Hematopoietic multipotent progenitor cell treated with erythropoietin and hydrocortisone succinate and interleukin-3 and kit ligand, for 8 days (in vitro differentiated cells): ENCODE measurements at regions not wholly inside any gene's neighbourhood (a gene's known extent, or its start where the extent isn't known, plus 50 kb on each side); places are given as distances from the start of the nearest gene placed in this dataset.

ENCODE experiments used
- DNase-seq: peaks from one replicate; pipeline ENCODE4 v3.0.0-alpha.2; 2015

DNA sequence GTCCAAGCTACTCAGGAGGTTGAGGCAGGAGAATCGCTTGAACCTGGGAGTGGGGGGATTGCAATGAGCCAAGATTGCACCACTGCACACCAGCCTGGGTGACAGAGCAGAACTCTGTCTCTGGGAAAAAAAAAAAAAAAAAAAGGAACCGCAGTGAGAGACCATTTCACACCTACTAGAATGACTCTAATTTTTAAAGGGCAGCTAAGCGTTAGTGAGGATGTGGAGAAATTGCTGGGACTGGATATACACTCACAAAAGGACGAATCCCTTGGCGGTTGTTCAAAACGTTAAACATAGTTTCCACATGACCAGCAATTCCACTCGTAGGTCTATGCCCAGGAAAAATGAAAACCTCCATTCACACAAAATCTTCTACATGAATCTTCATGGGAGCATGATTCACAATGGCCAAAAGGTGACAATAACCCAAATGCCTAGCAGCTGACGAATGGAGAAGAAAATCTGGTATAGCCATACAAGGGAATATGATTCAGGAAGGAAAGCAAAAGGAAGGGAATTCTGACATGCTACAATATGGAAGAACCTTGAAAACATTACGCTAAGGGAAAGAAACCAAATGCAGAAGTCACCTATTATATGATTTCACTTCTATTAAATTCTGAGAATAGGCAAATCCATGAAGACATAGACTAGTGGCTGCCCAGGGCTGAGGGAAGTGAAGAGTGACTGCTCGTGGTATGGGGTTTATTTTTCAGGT lies 127.0 kb downstream of the CHSY1 start:
- DNase-seq = no peak

DNA sequence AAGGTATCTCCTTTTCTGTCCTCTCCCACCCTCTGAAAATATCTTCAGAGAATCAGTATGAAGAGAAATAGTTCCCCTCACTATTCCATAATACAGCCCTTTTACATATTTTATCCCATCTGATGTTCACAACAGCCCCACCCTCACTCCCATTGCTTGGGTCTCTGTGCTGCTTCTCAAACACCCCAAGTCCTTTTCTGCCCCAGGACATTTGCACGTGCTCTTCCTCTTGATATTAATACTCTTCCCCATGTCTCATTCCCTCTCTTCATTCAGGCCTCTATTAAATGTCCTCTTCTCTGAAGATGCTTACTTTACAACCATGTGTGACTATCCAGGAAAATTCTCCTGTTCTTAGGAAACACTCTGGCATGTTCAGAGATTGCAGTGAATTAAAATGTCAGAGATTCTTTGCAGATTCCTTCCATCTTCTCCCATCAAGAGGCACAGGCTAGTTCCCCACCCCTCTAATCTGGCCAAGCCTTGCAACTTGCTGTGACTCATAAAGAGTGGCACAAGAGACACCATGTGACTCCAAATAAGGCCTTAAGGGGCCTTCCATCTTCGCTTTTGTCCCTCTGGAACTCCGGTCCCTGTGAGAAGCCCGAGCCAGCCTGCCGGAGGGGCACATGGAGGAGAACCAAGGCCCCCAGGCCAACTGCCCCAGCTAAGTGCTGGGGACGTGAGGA lies 128.5 kb downstream of the CHSY1 start:
- DNase-seq = no peak

DNA sequence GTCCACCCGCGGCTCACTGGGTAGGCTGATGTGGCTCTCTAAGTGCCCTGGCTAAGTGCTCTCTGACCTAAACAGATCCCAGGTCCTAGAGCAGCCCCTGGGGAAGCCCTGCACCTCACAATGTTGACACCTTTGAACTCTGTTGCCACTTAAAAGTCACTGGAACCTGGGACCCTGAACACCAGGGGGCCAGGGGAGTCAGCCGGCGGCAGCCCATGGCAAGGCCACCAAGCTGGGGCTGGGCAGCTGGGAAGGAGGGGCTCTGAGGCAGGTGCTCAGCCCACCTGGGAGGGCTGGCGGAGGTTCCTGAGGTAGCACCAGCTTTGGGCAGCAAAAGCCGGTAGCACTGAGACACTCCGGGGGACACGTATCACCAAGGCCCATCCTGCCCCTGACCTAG lies 129.0 kb downstream of the CHSY1 start:
- DNase-seq = no peak

DNA sequence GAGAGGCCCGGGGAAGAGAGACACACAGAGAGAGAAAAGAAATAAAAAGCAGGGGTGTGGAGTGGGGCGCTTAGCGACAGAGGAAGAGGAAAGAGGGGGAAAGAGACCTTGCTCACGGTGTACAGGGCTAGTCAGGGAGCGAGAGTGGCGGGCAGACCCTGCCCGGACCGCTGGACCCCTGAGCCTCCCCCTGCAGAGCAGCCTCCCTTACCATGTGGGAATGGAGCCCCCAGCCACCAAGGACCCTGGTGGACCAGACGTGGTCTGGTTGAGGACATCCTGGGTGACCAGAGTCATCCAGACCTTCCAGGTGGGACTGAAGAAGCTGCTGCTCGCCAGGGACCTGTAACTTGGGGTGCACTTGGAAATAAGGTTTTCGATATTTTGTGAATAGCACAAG lies 129.6 kb downstream of the CHSY1 start:
- no peak for DNase-seq

DNA sequence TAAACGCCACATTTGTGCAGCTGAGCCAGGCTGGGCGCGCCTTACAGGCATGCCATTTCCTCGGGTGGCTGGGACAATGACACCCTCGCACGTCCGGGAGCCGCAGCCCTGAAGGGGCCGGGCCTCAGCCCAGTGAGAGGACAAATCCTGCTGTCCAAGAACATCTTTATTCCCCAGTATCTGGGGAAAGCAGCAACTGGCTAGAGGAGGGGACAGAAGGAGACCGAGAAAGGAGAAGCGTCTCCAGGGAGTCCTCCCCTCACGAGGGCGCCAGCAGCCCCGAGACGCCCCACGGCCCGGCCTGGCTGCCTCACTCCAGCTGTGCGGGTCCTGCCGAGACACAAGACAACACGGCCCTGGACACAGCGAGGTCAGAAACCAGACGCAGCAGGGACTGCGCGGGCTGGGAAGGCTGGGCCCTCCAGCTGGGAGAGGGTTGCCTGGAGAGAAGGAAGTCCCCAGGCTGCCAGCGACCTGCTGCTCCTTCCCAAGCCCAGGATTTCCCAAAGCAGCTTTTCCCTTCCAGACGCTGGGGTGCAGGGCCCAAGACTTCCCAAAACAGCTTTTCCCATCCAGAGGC lies 130.2 kb downstream of the CHSY1 start:
- DNase-seq = peak; percentile 54

DNA sequence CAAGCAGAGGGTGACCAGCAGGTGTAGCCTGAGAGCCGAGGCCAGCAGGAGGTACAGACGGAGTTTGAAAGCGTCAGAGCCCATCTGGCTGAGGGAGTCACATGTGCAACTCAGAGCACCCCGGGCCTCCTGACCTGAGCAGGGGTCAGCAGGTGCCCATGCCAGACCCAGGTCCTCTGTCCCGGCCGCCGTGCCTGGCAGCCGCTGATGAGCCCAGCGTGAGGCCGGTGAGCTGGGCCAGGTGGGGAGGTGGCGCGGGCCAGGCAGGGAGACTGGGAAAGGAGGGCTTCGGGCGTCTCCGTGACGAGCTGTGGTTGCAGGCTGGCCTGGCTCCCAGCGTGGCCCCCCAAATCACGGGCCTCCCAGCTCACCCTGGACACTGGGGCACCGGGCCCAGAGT lies 130.9 kb downstream of the CHSY1 start:
- no peak for DNase-seq

DNA sequence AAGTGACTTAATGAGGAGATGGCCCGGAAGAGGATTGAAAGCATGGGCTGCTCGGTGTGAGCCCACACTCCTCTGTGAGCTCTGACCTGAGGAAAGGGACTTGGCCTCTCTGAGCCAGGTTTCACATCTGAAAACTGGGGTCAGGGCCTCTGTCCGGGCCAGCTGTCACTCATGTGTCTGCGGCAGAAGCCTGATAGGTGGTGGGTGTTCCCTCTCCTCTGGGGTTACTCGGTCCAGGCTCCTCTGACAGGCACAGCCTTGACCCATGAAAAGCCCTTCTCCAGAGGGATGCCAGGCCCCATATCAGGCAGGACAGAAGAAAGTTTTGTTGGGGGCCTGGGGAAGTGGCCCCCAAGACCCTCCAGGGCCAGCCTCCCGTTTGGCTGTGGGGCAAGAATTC lies 131.4 kb downstream of the CHSY1 start:
- no peak for DNase-seq
